HCT116 (cell line): ENCODE measurements at regions not wholly inside any gene's neighbourhood (a gene's known extent, or its start where the extent isn't known, plus 50 kb on each side); places are given as distances from the start of the nearest gene placed in this dataset.
"Not testable (repeated sequence)": the region's sequence is repeated elsewhere in the genome, so short reads cannot be mapped to it uniquely, and the experiment has no call there.

ENCODE experiments used
- CEBPB ChIP-seq: IDR thresholded peaks from 2 replicates; pipeline ENCODE4 v1.6.1; 2012; ENCODE audit warnings: low read depth
- EZH2 ChIP-seq: fragments of 200-600 bp; sonication (generic); IDR thresholded peaks from 2 replicates; pipeline ENCODE4 v1.6.1; 2017; ENCODE audit warnings: antibody characterized with exemption, mixed run types
- FOSL1 ChIP-seq: IDR thresholded peaks from 2 replicates; pipeline ENCODE4 v1.6.1; 2012; ENCODE audit warnings: low read depth
- POLR2AphosphoS5 ChIP-seq: IDR thresholded peaks from 2 replicates; pipeline ENCODE4 v1.6.1; 2011; ENCODE audit warnings: mild to moderate bottlenecking, low read depth, low read length, moderate library complexity
- RAD21 ChIP-seq: IDR thresholded peaks from 2 replicates; pipeline ENCODE4 v1.6.1; 2012; ENCODE audit warnings: low read depth, mild to moderate bottlenecking
- SP1 ChIP-seq: IDR thresholded peaks from 2 replicates; pipeline ENCODE4 v1.6.1; 2012; ENCODE audit warnings: low read depth
- SRF ChIP-seq: IDR thresholded peaks from 2 replicates; pipeline ENCODE4 v1.6.1; 2012; ENCODE audit warnings: low read depth
- YY1 ChIP-seq: IDR thresholded peaks from 2 replicates; pipeline ENCODE4 v1.6.1; 2011; ENCODE audit warnings: low read length, low read depth, moderate library complexity, mild to moderate bottlenecking; ENCODE audit not compliant: insufficient replicate concordance; ENCODE audit errors: extremely low read depth
- TF ChIP-seq, protein P1 (sequence below), 3 experiments: fragments of 200-600 bp in 1 of 3; sonication (generic) in 1 of 3; IDR thresholded peaks in 2 of 3; conservative IDR thresholded peaks in 1 of 3; 2 replicates each; pipeline ENCODE4 v1.5.1; 2012 to 2017; ENCODE audit warnings: low read depth in 2 of 3, low read length in 2 of 3, antibody characterized with exemption in 1 of 3, borderline replicate concordance in 1 of 3, control low read depth in 1 of 3, mild to moderate bottlenecking in 1 of 3, mixed read lengths in 1 of 3, mixed run types in 1 of 3, moderate library complexity in 1 of 3; ENCODE audit not compliant: insufficient read depth in 1 of 3
- TF ChIP-seq, protein P2 (sequence below): IDR thresholded peaks from 2 replicates; pipeline ENCODE4 v1.6.1; 2012; ENCODE audit warnings: low read depth
- TF ChIP-seq, protein P3 (sequence below): IDR thresholded peaks from 2 replicates; pipeline ENCODE4 v1.6.1; 2012

DNA sequence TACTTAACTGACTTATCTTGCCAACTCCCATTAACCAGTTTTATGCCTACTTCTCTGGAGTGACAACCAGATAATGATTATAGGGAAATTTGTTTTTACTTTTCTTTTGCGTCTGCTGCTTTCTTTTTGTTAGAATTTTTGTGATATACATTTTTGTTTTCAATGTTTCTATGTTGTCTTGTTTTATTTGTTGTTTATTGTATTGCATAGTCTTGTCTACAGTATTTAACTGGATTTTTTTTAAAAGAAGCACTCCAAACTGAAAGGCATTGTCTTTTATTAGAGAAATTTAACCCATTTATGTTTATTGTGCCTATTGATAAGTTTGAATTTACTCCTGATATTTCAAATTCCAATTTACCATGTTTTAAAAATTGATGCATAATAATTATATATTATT lies 264.9 kb downstream of the NPIPA7 start:
- TF ChIP-seq POLR2AphosphoS5, SP1, CEBPB, EZH2, SRF, YY1, FOSL1, RAD21: not testable (repeated sequence)
- TF ChIP-seq, protein P1, sequence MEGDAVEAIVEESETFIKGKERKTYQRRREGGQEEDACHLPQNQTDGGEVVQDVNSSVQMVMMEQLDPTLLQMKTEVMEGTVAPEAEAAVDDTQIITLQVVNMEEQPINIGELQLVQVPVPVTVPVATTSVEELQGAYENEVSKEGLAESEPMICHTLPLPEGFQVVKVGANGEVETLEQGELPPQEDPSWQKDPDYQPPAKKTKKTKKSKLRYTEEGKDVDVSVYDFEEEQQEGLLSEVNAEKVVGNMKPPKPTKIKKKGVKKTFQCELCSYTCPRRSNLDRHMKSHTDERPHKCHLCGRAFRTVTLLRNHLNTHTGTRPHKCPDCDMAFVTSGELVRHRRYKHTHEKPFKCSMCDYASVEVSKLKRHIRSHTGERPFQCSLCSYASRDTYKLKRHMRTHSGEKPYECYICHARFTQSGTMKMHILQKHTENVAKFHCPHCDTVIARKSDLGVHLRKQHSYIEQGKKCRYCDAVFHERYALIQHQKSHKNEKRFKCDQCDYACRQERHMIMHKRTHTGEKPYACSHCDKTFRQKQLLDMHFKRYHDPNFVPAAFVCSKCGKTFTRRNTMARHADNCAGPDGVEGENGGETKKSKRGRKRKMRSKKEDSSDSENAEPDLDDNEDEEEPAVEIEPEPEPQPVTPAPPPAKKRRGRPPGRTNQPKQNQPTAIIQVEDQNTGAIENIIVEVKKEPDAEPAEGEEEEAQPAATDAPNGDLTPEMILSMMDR (IDR thresholded peaks at IDR 0.05 in 2 of 3, conservative IDR thresholded peaks at IDR 0.05 in 1 of 3; ENCODE audit: borderline replicate concordance in 1 of 3, insufficient read depth in 1 of 3, low read depth in 2 of 3, low read length in 2 of 3) = not testable (repeated sequence)
- TF ChIP-seq, protein P2, sequence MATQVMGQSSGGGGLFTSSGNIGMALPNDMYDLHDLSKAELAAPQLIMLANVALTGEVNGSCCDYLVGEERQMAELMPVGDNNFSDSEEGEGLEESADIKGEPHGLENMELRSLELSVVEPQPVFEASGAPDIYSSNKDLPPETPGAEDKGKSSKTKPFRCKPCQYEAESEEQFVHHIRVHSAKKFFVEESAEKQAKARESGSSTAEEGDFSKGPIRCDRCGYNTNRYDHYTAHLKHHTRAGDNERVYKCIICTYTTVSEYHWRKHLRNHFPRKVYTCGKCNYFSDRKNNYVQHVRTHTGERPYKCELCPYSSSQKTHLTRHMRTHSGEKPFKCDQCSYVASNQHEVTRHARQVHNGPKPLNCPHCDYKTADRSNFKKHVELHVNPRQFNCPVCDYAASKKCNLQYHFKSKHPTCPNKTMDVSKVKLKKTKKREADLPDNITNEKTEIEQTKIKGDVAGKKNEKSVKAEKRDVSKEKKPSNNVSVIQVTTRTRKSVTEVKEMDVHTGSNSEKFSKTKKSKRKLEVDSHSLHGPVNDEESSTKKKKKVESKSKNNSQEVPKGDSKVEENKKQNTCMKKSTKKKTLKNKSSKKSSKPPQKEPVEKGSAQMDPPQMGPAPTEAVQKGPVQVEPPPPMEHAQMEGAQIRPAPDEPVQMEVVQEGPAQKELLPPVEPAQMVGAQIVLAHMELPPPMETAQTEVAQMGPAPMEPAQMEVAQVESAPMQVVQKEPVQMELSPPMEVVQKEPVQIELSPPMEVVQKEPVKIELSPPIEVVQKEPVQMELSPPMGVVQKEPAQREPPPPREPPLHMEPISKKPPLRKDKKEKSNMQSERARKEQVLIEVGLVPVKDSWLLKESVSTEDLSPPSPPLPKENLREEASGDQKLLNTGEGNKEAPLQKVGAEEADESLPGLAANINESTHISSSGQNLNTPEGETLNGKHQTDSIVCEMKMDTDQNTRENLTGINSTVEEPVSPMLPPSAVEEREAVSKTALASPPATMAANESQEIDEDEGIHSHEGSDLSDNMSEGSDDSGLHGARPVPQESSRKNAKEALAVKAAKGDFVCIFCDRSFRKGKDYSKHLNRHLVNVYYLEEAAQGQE = not testable (repeated sequence)
- TF ChIP-seq, protein P3, sequence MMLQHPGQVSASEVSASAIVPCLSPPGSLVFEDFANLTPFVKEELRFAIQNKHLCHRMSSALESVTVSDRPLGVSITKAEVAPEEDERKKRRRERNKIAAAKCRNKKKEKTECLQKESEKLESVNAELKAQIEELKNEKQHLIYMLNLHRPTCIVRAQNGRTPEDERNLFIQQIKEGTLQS = not testable (repeated sequence)
